Breast epithelium (tissue), 4 donors: ENCODE measurements at regions not wholly inside any gene's neighbourhood (a gene's known extent, or its start where the extent isn't known, plus 50 kb on each side); places are given as distances from the start of the nearest gene placed in this dataset.

ENCODE experiments used
- DNase-seq, 2 donors: peaks; one replicate each; pipeline ENCODE4 v3.0.0-alpha.2; 2019; ENCODE audit warnings: low spot score in 2 of 2
- H3K27ac ChIP-seq, 2 donors: fragments of 200-600 bp; sonication (generic) in 1 of 2; one replicate each; pipeline ENCODE4 v1.5.1; 2016 to 2019; ENCODE audit warnings: mild to moderate bottlenecking in 1 of 2
- H3K27me3 ChIP-seq, 2 donors: fragments of 200-600 bp; sonication (generic) in 1 of 2; one replicate each; pipeline versions ENCODE4 v1.5.1 to v1.6.0; 2017 to 2019; ENCODE audit warnings: control low read depth in 1 of 2, mild to moderate bottlenecking in 1 of 2
- H3K36me3 ChIP-seq: fragments of 200-600 bp; one replicate; pipeline ENCODE4 v1.5.1; 2019
- H3K4me1 ChIP-seq, 2 donors: fragments of 200-600 bp; sonication (generic); one replicate each; pipeline ENCODE4 v1.5.1; 2016 to 2019; ENCODE audit warnings: control low read depth in 1 of 2
- H3K4me3 ChIP-seq, 3 donors: fragments of 200-600 bp; sonication (generic); 1 replicate in 2 of 3; 2 replicates in 1 of 3; pipeline ENCODE4 v1.5.1; 2016 to 2019; ENCODE audit warnings: mild to moderate bottlenecking in 3 of 3, moderate library complexity in 2 of 3
- H3K9me3 ChIP-seq, 2 donors: fragments of 200-600 bp; sonication (generic) in 1 of 2; one replicate each; pipeline ENCODE4 v1.5.1; 2016 to 2019; ENCODE audit warnings: control low read depth in 1 of 2
- CTCF ChIP-seq, 3 donors: fragments of 450-650 bp; IDR thresholded peaks; one replicate each; pipeline ENCODE4 v1.5.1; 2016 to 2017; ENCODE audit warnings: antibody characterized with exemption in 3 of 3, mild to moderate bottlenecking in 3 of 3, moderate library complexity in 3 of 3
- POLR2A ChIP-seq: fragments of 450-650 bp; IDR thresholded peaks from one replicate; pipeline ENCODE4 v1.6.1; 2016; ENCODE audit warnings: antibody characterized with exemption, mild to moderate bottlenecking, moderate library complexity
- POLR2AphosphoS5 ChIP-seq, 3 donors: sonication (generic); formaldehyde crosslinking; IDR thresholded peaks; one replicate each; pipeline ENCODE4 v1.6.1; 2017; ENCODE audit warnings: antibody characterized with exemption in 3 of 3
- intact Hi-C: fragments of 100-400 bp; cut with DNase I; formaldehyde crosslinking; loops from one replicate; pipeline ENCODE4 v1.15.1; 2023; ENCODE audit warnings: low total_unique reads

GRCh38 chr6:104566411-104566810 is 293.3 kb downstream of the HACE1 start:
- no peaks in the 10 kb centered on the region for H3K36me3 ChIP-seq
- no peaks in the 10 kb centered on the region for H3K27me3 ChIP-seq
- no peak for DNase-seq
- no peak for TF ChIP-seq CTCF (IDR thresholded peaks at IDR 0.05)
- no peak for TF ChIP-seq POLR2AphosphoS5 (IDR thresholded peaks at IDR 0.05)
- TF ChIP-seq POLR2A, result no peak
- no peaks in the 10 kb centered on the region for H3K9me3 ChIP-seq
- no peak overlapping the region for H3K4me3 ChIP-seq
- no peaks in the 10 kb centered on the region for H3K4me1 ChIP-seq
- intact Hi-C loops, result no loop called here
- no peak overlapping the region for H3K27ac ChIP-seq

DNA sequence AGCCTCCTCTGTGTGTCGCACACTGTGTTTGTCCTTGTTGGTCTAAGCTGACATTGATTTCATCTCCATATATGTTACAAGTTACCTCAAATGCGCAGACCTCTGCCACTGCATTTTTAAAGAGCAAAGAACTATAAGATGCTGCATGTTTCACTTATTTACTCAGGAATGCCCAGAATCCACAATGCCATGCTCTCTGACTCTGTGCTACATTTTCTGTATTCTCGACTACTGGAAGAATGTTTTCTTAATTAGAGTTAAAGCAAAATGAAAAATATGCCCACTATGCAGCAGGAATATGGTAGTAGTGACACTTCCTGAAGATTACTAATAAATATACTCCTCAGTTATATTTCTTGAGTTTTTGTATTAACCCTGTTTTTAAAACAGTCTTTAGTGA is 296.4 kb downstream of the HACE1 start:
- H3K27me3 ChIP-seq, result no peaks in the 10 kb centered on the region
- no peaks in the 10 kb centered on the region for H3K9me3 ChIP-seq
- DNase-seq, result no peak
- TF ChIP-seq POLR2AphosphoS5 (IDR thresholded peaks at IDR 0.05) (no peak), POLR2A (no peak), CTCF (IDR thresholded peaks at IDR 0.05) (no peak)
- no peaks in the 10 kb centered on the region for H3K4me1 ChIP-seq
- H3K36me3 ChIP-seq, result no peaks in the 10 kb centered on the region
- no peak overlapping the region for H3K4me3 ChIP-seq
- H3K27ac ChIP-seq, result no peak overlapping the region
- intact Hi-C loops, result no loop called here

DNA sequence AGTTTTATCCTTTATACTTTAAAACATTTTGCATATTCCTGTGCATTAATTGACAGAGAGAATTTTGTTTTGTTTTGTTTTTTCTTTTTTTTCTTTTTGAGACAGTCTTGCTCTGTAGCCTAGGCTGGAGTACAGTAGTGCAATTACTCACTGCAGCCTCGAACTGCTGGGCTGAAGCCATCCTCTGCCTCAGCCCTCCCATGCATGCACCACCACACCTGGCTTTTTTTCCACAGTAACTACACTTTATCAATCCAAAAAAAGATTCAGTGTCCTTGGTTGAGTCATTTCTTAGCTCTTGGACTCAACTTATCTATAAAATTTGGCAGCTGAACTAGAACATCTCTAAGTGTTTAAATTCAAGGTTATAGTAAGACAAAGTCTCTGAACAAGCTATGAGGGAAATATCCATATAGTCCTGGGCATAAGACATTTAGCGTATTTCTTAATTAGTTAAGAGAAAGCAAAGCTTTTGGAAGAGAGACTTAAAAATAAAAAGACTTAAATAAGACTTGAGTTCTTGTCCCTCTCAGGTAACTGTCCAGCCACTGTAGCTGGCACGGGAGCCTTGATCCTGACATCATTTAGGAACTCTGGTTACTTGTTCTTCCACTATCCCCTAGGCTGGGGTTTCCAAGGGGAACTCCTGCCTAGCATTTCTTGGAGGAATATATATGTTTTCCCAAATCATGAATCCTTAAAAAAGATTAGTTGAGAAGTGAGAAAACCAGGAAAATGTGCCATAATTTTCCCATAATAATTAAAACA is 300.1 kb downstream of the HACE1 start:
- Histone ChIP-seq H3K9me3 (no peaks in the 10 kb centered on the region), H3K27ac (no peak overlapping the region), H3K27me3 (no peaks in the 10 kb centered on the region), H3K4me3 (no peak overlapping the region), H3K4me1 (no peaks in the 10 kb centered on the region), H3K36me3 (no peaks in the 10 kb centered on the region)
- TF ChIP-seq POLR2A (no peak), POLR2AphosphoS5 (IDR thresholded peaks at IDR 0.05) (no peak), CTCF (IDR thresholded peaks at IDR 0.05) (no peak)
- DNase-seq, result no peak
- intact Hi-C loops, result no loop called here

GRCh38 chr6:104558746-104559145 is 301.0 kb downstream of the HACE1 start:
- Histone ChIP-seq H3K27ac (no peak overlapping the region), H3K9me3 (no peaks in the 10 kb centered on the region), H3K4me1 (no peaks in the 10 kb centered on the region), H3K4me3 (no peak overlapping the region), H3K36me3 (no peaks in the 10 kb centered on the region), H3K27me3 (no peaks in the 10 kb centered on the region)
- TF ChIP-seq CTCF (IDR thresholded peaks at IDR 0.05) (no peak), POLR2AphosphoS5 (IDR thresholded peaks at IDR 0.05) (no peak), POLR2A (no peak)
- intact Hi-C loops, result no loop called here
- DNase-seq, result no peak

DNA sequence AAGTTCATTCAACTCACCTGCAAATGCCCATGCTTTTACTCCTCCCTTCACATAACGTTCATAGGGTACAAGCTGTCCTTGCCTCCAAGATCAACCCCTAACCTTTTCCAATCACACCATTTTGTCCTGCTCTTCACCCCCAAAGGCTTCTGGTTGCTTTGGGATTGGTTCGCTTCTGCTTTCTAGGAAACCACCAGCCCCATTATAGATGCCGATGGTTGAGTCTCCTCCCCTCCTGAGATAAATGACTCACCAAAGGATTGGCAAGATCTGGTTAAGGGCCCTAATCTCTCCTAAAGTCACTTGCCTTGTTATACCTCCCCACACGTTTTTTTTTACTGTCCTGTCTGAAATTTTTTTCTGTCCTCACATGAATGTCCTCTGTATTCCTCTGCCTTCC is 311.4 kb downstream of the HACE1 start:
- intact Hi-C loops, result no loop called here

More for the DNA sequence above, 311.4 kb downstream of the HACE1 start:
- no peak for TF ChIP-seq POLR2AphosphoS5 (IDR thresholded peaks at IDR 0.05)
- no peak for TF ChIP-seq CTCF (IDR thresholded peaks at IDR 0.05)
- no peak for TF ChIP-seq POLR2A
- Histone ChIP-seq H3K36me3 (no peaks in the 10 kb centered on the region), H3K4me1 (no peaks in the 10 kb centered on the region), H3K27ac (no peak overlapping the region), H3K27me3 (no peaks in the 10 kb centered on the region), H3K4me3 (no peak overlapping the region), H3K9me3 (no peaks in the 10 kb centered on the region)
- DNase-seq, result no peak
